RWPE2 (cell line): ENCODE measurements at regions not wholly inside any gene's neighbourhood (a gene's known extent, or its start where the extent isn't known, plus 50 kb on each side); places are given as distances from the start of the nearest gene placed in this dataset.

ENCODE experiments used
- ATAC-seq: fragments of 200-7000 bp; cut with Tn5 transposase; 3 replicates; pipeline ENCODE4 v1.9.1; 2021; ENCODE audit warnings: low read depth
- DNase-seq: peaks from one replicate; pipeline ENCODE4 v3.0.0-alpha.2; 2020; ENCODE audit warnings: low spot score
- H3K27ac ChIP-seq: fragments of 450-650 bp; 2 replicates; pipeline ENCODE4 v1.5.1; 2017; ENCODE audit warnings: mild to moderate bottlenecking; ENCODE audit not compliant: poor library complexity, severe bottlenecking
- H3K27me3 ChIP-seq: fragments of 250-450 bp; sonication (Bioruptor Pico); 2 replicates; pipeline ENCODE4 v1.5.1; 2021; ENCODE audit warnings: mild to moderate bottlenecking, moderate library complexity; ENCODE audit not compliant: insufficient read depth, poor library complexity, severe bottlenecking
- H3K36me3 ChIP-seq: fragments of 250-450 bp; sonication (Bioruptor Pico); 2 replicates; pipeline ENCODE4 v1.5.1; 2020; ENCODE audit warnings: low read depth, mild to moderate bottlenecking, moderate library complexity
- H3K4me1 ChIP-seq: fragments of 250-450 bp; sonication (Bioruptor Pico); 2 replicates; pipeline ENCODE4 v1.5.1; 2021; ENCODE audit warnings: mild to moderate bottlenecking, moderate library complexity; ENCODE audit not compliant: insufficient read depth, poor library complexity, severe bottlenecking
- H3K4me3 ChIP-seq: fragments of 250-450 bp; sonication (Bioruptor Pico); 2 replicates; pipeline ENCODE4 v1.5.1; 2021; ENCODE audit warnings: mild to moderate bottlenecking, moderate library complexity; ENCODE audit not compliant: severe bottlenecking
- H3K9me3 ChIP-seq: fragments of 250-450 bp; sonication (Bioruptor Pico); 2 replicates; pipeline ENCODE4 v1.5.1; 2021; ENCODE audit warnings: mild to moderate bottlenecking, moderate library complexity; ENCODE audit not compliant: severe bottlenecking
- TF ChIP-seq, protein P1 (sequence below): fragments of 450-650 bp; IDR thresholded peaks from one replicate; pipeline ENCODE4 v1.5.1; 2017; ENCODE audit warnings: mild to moderate bottlenecking, moderate library complexity; ENCODE audit not compliant: poor library complexity, severe bottlenecking

DNA sequence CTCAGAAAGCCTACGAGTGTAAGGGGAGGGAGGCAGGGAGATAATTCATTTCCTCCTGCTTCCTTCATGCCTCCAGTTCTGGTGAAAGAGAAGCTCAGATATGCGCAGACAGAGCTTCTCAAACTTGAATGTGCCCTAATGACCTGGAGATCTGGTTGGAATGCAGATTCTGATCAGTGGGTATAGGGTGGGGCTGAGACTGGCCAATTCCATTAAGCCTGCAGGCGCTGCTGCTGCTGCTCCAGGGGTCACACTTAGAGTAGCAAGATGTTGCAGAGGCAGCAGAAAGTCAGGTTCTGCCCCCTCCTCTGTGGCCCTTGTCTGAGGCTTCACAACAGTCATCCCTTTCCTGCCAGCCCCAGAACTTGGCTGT, 161.0 kb downstream of the DHX35 start:
- no peaks in the 10 kb centered on the region for H3K36me3 ChIP-seq
- no peak overlapping the region for H3K27ac ChIP-seq
- no peaks in the 10 kb centered on the region for H3K9me3 ChIP-seq
- H3K4me3 ChIP-seq, result no peak overlapping the region
- DNase-seq (no peak), ATAC-seq (no peak)
- TF ChIP-seq, protein P1, sequence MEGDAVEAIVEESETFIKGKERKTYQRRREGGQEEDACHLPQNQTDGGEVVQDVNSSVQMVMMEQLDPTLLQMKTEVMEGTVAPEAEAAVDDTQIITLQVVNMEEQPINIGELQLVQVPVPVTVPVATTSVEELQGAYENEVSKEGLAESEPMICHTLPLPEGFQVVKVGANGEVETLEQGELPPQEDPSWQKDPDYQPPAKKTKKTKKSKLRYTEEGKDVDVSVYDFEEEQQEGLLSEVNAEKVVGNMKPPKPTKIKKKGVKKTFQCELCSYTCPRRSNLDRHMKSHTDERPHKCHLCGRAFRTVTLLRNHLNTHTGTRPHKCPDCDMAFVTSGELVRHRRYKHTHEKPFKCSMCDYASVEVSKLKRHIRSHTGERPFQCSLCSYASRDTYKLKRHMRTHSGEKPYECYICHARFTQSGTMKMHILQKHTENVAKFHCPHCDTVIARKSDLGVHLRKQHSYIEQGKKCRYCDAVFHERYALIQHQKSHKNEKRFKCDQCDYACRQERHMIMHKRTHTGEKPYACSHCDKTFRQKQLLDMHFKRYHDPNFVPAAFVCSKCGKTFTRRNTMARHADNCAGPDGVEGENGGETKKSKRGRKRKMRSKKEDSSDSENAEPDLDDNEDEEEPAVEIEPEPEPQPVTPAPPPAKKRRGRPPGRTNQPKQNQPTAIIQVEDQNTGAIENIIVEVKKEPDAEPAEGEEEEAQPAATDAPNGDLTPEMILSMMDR, result no peak
- no peaks in the 10 kb centered on the region for H3K27me3 ChIP-seq
- H3K4me1 ChIP-seq, result peaks cover 8% of the 10 kb centered on the region

DNA sequence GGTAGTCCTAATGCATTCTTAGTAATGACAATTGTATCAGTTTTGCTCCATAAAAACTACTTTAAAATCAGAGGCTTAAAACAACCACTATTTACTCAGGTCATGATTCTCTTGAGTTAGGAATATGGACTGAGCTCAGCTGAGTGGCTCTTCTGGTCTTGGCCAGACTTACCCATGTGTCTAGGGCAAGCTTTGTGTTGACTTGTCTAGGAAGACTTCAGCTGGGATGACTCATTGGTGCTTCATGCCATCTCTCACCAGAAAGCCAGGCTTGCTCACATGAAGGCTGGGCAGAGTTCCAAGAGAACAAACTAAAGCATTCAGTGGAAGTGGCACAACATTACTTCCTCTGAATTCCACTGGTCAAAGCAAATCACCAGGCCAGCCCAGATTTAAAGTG, 155.3 kb downstream of the DHX35 start:
- Histone ChIP-seq H3K27ac (no peak overlapping the region), H3K9me3 (peaks cover 8% of the 10 kb centered on the region), H3K4me1 (no peaks in the 10 kb centered on the region), H3K4me3 (no peak overlapping the region), H3K36me3 (no peaks in the 10 kb centered on the region), H3K27me3 (no peaks in the 10 kb centered on the region)
- TF ChIP-seq, protein P1, result no peak
- ATAC-seq (peak; percentile 94), DNase-seq (peak; percentile 91)

DNA sequence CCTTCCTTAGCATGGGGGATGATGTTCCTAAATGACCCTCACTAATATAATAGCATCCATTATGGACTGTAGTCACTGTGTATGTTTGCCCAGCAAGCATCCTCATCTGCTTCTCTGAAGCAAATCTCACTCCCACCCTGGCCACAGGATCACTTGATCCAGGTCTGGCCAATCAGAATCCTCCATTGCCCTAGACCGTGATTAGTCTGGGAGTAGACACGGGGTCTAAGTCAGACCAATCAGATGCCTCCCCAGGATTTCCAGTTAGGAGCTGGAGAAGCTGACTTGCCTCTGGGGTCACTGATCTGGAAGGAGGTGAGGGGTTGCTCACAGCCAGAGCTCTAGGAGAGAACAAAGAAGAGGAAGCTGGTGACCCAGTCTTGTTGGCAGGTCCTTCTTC, 153.9 kb downstream of the DHX35 start:
- no peak for DNase-seq
- ATAC-seq, result no peak
- no peaks in the 10 kb centered on the region for H3K36me3 ChIP-seq

DNA sequence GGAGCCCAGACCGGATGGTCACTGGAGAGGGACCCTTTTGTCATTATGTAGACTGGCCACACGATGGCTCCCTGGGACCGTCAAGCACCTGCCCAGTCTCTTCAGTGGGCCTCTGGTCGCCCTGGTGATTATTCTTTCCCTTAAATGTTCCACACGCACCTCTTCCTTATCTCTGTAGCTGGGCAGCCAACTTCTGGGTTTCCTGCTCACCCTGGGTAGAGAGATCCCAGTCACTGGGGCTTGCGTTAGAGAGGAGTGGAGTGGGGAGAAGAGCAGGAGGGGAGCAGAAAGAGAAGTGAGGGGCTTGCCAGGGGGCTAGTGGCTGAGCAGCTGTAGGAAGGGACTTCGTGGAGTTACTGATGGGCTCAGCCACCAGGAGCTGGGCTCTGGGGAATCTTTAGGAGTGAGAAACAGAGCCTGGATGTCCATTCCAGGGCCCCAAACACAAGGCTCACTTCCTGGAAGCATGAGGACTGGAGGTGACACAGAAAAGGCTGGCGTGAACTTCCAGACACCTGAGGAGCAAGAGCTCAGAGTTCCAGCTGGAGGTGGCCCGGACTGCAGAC, 150.1 kb downstream of the DHX35 start:
- no peak overlapping the region for H3K27ac ChIP-seq
- ATAC-seq (peak; percentile 75), DNase-seq (no peak)
- peaks cover 11% of the 10 kb centered on the region for H3K27me3 ChIP-seq
- H3K4me1 ChIP-seq, result peaks cover 4% of the 10 kb centered on the region
- TF ChIP-seq, protein P1, result peak; percentile 99
- peaks cover 8% of the 10 kb centered on the region for H3K9me3 ChIP-seq
- no peaks in the 10 kb centered on the region for H3K36me3 ChIP-seq
- H3K4me3 ChIP-seq, result no peak overlapping the region

More for the DNA sequence above, 153.9 kb downstream of the DHX35 start:
- Histone ChIP-seq H3K4me1 (no peaks in the 10 kb centered on the region), H3K9me3 (peaks cover 8% of the 10 kb centered on the region), H3K27ac (no peak overlapping the region), H3K4me3 (no peak overlapping the region), H3K27me3 (peaks cover 3% of the 10 kb centered on the region)
- TF ChIP-seq, protein P1, result no peak

DNA sequence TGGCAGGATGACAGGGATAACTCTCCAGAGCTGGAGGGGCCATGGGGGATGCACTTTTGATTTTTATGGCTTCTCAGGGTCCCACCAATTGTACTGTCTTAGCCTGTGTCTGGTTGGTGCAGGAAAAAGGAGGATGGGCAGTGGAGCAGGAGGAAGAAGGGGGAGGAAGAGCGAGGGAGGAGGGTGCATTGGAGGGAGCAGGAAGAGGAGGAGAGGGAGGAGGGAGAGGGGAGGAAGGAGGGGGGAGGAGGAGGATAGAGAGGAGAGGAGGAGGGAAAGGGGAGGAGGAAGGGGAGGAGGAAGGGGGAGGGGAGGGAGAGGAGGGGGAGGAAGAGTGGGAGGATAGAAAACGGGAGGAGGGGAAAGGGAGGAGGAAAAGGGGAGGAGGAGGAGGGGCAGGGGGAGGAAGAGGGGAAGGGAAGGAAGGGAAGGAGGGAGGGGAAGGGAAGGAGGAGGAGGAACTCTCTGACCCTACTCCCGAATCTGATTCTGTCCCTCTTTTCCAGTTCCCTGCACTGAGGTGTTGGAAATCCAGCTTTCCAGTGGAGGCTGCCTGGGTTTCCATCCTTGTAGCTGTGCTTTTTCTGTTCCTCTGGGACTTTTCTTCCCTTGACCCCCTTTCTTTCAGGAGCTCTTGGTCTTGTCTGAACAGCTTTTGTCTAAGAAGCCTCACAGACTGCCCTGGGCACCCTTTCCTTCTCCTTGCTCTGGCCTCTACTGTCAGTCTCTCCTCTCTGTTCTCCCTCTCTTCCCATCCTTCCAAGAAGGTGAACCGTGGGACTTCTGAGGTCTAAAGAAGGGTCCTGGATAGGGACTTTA, 149.4 kb downstream of the DHX35 start:
- H3K27me3 ChIP-seq, result peaks cover 11% of the 10 kb centered on the region
- no peak overlapping the region for H3K27ac ChIP-seq
- peaks cover 4% of the 10 kb centered on the region for H3K4me1 ChIP-seq
- H3K9me3 ChIP-seq, result peaks cover 8% of the 10 kb centered on the region
- TF ChIP-seq, protein P1, result no peak
- no peaks in the 10 kb centered on the region for H3K36me3 ChIP-seq
- no peak overlapping the region for H3K4me3 ChIP-seq
- DNase-seq, result no peak
- peak; percentile 4; the same call in 2 of the 3 replicates for ATAC-seq
